HG03039 (cell line): ENCODE measurements at regions not wholly inside any gene's neighbourhood (a gene's known extent, or its start where the extent isn't known, plus 50 kb on each side); places are given as distances from the start of the nearest gene placed in this dataset.

Source experiments
- ATAC-seq: cut with Tn5 transposase; IDR thresholded peaks from one replicate; pipeline ENCODE4 v1.9.1; 2021; ENCODE audit warnings: mild to moderate bottlenecking, moderate library complexity; ENCODE audit not compliant: unreplicated experiment

GRCh38 chr15:81612631-81613030 is 238.6 kb upstream of the TMC3 start:
- no peak for ATAC-seq

- no peak for ATAC-seq
Measured at GRCh38 chr15:81611679-81612078, 237.7 kb upstream of the TMC3 start.

GRCh38 chr15:81608309-81608829 is 234.4 kb upstream of the TMC3 start:
- ATAC-seq: no peak

GRCh38 chr15:81604713-81605112 is 230.7 kb upstream of the TMC3 start:
- ATAC-seq: no peak

- no peak for ATAC-seq
Measured at GRCh38 chr15:81596159-81596865, 222.3 kb upstream of the TMC3 start.

GRCh38 chr15:81595752-81596151 is 221.7 kb upstream of the TMC3 start:
- ATAC-seq: no peak

- ATAC-seq: no peak
Measured at GRCh38 chr15:81589671-81590070, 215.7 kb upstream of the TMC3 start.

GRCh38 chr15:81575436-81576123 is 201.6 kb upstream of the TMC3 start:
- no peak for ATAC-seq

- ATAC-seq: no peak
Measured at GRCh38 chr15:81573098-81573746, 199.2 kb upstream of the TMC3 start.

GRCh38 chr15:81572190-81572589 is 198.2 kb upstream of the TMC3 start:
- ATAC-seq: no peak

- ATAC-seq: no peak
Measured at GRCh38 chr15:81569286-81570080, 195.5 kb upstream of the TMC3 start.

- no peak for ATAC-seq
Measured at GRCh38 chr15:81567924-81568323, 193.9 kb upstream of the TMC3 start.

GRCh38 chr15:81562986-81563385 is 189.0 kb upstream of the TMC3 start:
- no peak for ATAC-seq

GRCh38 chr15:81560405-81560804 is 186.4 kb upstream of the TMC3 start:
- ATAC-seq: no peak

- no peak for ATAC-seq
Measured at GRCh38 chr15:81558056-81558455, 184.0 kb upstream of the TMC3 start.

GRCh38 chr15:81555346-81555745 is 181.3 kb upstream of the TMC3 start:
- no peak for ATAC-seq

GRCh38 chr15:81548365-81549130 is 174.5 kb upstream of the TMC3 start:
- no peak for ATAC-seq

- ATAC-seq: no peak
Measured at GRCh38 chr15:81547521-81548132, 173.6 kb upstream of the TMC3 start.

- ATAC-seq: no peak
Measured at GRCh38 chr15:81544385-81544784, 170.4 kb upstream of the TMC3 start.

- no peak for ATAC-seq
Measured at GRCh38 chr15:81540909-81541308, 166.9 kb upstream of the TMC3 start.
